ENCODE measurements at regions not wholly inside any gene's neighbourhood (a gene's known extent, or its start where the extent isn't known, plus 50 kb on each side); places are given as distances from the start of the nearest gene placed in this dataset.
A peak's percentile ranks its signal among the peaks of the same experiment; 100 is the strongest.

GRCh38 chr5:56617998-56618397 lies 197.4 kb upstream of the MAP3K1 start:
- Histone ChIP-seq H3K9me3 (ENCODE audit: control insufficient read depth, insufficient read depth, low read depth, low read length) (no peaks in the 10 kb centered on the region), H3K4me3 (replicated peaks in 1 of 4; ENCODE audit: control extremely low read depth in 1 of 4, insufficient read depth in 1 of 4, low read depth in 3 of 4, low read length in 4 of 4) (no peak overlapping the region), H3K27ac (ENCODE audit: insufficient read depth, low read length) (no peak overlapping the region), H3K4me2 (ENCODE audit: extremely low read depth, insufficient read depth, low read length) (no peak overlapping the region), H3K9ac (ENCODE audit: insufficient read depth, low read length) (no peak overlapping the region), H3K79me2 (ENCODE audit: control insufficient read depth, insufficient read depth, low read length) (no peaks in the 10 kb centered on the region), H3K27me3 (ENCODE audit: control insufficient read depth, insufficient read depth, low read length) (no peaks in the 10 kb centered on the region), H4K20me1 (ENCODE audit: control insufficient read depth, extremely low read depth, insufficient read depth, low read length) (no peaks in the 10 kb centered on the region), H2AFZ (ENCODE audit: low read length) (no peak overlapping the region), H3K36me3 (ENCODE audit: control insufficient read depth, insufficient read depth, low read length) (no peaks in the 10 kb centered on the region), H3K4me1 (ENCODE audit: control insufficient read depth, extremely low read depth, insufficient read depth, low read length) (no peaks in the 10 kb centered on the region)
- TF ChIP-seq EZH2 (IDR thresholded peaks at IDR 0.05; ENCODE audit: low read length, missing control alignments) (no peak), CTCF (conservative IDR thresholded peaks at IDR 0.05 in 1 of 2, IDR thresholded peaks at IDR 0.05 in 1 of 2; ENCODE audit: low read depth in 1 of 2, low read length in 2 of 2) (no peak)
- no peak for DNase-seq (ENCODE audit: low read depth in 2 of 2)

GRCh38 chr5:56616454-56617160 lies 198.7 kb upstream of the MAP3K1 start:
- no peak for DNase-seq (ENCODE audit: low read depth in 2 of 2)
- H3K27me3 ChIP-seq (ENCODE audit: control insufficient read depth, insufficient read depth, low read length): no peaks in the 10 kb centered on the region
- no peaks in the 10 kb centered on the region for H4K20me1 ChIP-seq (ENCODE audit: control insufficient read depth, extremely low read depth, insufficient read depth, low read length)
- no peak overlapping the region for H2AFZ ChIP-seq (ENCODE audit: low read length)
- H3K9ac ChIP-seq (ENCODE audit: insufficient read depth, low read length): no peak overlapping the region
- no peaks in the 10 kb centered on the region for H3K4me1 ChIP-seq (ENCODE audit: control insufficient read depth, extremely low read depth, insufficient read depth, low read length)
- TF ChIP-seq EZH2 (IDR thresholded peaks at IDR 0.05; ENCODE audit: low read length, missing control alignments): no peak
- TF ChIP-seq CTCF (conservative IDR thresholded peaks at IDR 0.05 in 1 of 2, IDR thresholded peaks at IDR 0.05 in 1 of 2; ENCODE audit: low read depth in 1 of 2, low read length in 2 of 2): no peak
- no peak overlapping the region for H3K4me3 ChIP-seq (replicated peaks in 1 of 4; ENCODE audit: control extremely low read depth in 1 of 4, insufficient read depth in 1 of 4, low read depth in 3 of 4, low read length in 4 of 4)
- no peaks in the 10 kb centered on the region for H3K36me3 ChIP-seq (ENCODE audit: control insufficient read depth, insufficient read depth, low read length)
- no peak overlapping the region for H3K27ac ChIP-seq (ENCODE audit: insufficient read depth, low read length)
- H3K4me2 ChIP-seq (ENCODE audit: extremely low read depth, insufficient read depth, low read length): no peak overlapping the region
- no peaks in the 10 kb centered on the region for H3K79me2 ChIP-seq (ENCODE audit: control insufficient read depth, insufficient read depth, low read length)
- H3K9me3 ChIP-seq (ENCODE audit: control insufficient read depth, insufficient read depth, low read depth, low read length): no peaks in the 10 kb centered on the region

GRCh38 chr5:56615361-56616153 lies 199.8 kb upstream of the MAP3K1 start:
- peak in 1 of 2 donors; percentile 75 for DNase-seq (ENCODE audit: low read depth in 2 of 2)

More at GRCh38 chr5:56615361-56616153, 199.8 kb upstream of the MAP3K1 start:
- Histone ChIP-seq H4K20me1 (ENCODE audit: control insufficient read depth, extremely low read depth, insufficient read depth, low read length) (no peaks in the 10 kb centered on the region), H3K9me3 (ENCODE audit: control insufficient read depth, insufficient read depth, low read depth, low read length) (no peaks in the 10 kb centered on the region), H3K79me2 (ENCODE audit: control insufficient read depth, insufficient read depth, low read length) (no peaks in the 10 kb centered on the region), H2AFZ (ENCODE audit: low read length) (no peak overlapping the region), H3K4me1 (ENCODE audit: control insufficient read depth, extremely low read depth, insufficient read depth, low read length) (no peaks in the 10 kb centered on the region), H3K4me3 (replicated peaks in 1 of 4; ENCODE audit: control extremely low read depth in 1 of 4, insufficient read depth in 1 of 4, low read depth in 3 of 4, low read length in 4 of 4) (no peak overlapping the region), H3K4me2 (ENCODE audit: extremely low read depth, insufficient read depth, low read length) (no peak overlapping the region), H3K9ac (ENCODE audit: insufficient read depth, low read length) (no peak overlapping the region), H3K27me3 (ENCODE audit: control insufficient read depth, insufficient read depth, low read length) (no peaks in the 10 kb centered on the region), H3K36me3 (ENCODE audit: control insufficient read depth, insufficient read depth, low read length) (no peaks in the 10 kb centered on the region), H3K27ac (ENCODE audit: insufficient read depth, low read length) (no peak overlapping the region)
- TF ChIP-seq CTCF (conservative IDR thresholded peaks at IDR 0.05 in 1 of 2, IDR thresholded peaks at IDR 0.05 in 1 of 2; ENCODE audit: low read depth in 1 of 2, low read length in 2 of 2) (no peak), EZH2 (IDR thresholded peaks at IDR 0.05; ENCODE audit: low read length, missing control alignments) (no peak)

All from fibroblast of lung (primary cell).